SK-N-SH treated with all-trans-retinoic acid at 6 μM for 48 hours (cell line): ENCODE measurements at regions not wholly inside any gene's neighbourhood (a gene's known extent, or its start where the extent isn't known, plus 50 kb on each side); places are given as distances from the start of the nearest gene placed in this dataset.

Source experiments
- ATAC-seq: fragments of 200-7000 bp; cut with Tn5 transposase; 3 replicates; pipeline ENCODE4 v1.9.1; 2020; ENCODE audit warnings: mild to moderate bottlenecking, moderate library complexity
- BACH2 ChIP-seq: fragments of 250-450 bp; sonication (Bioruptor Pico); IDR thresholded peaks from 2 replicates; pipeline ENCODE4 v1.9.0; 2021; ENCODE audit warnings: mild to moderate bottlenecking, borderline replicate concordance
- CREB5 ChIP-seq: fragments of 250-450 bp; sonication (Bioruptor Pico); IDR thresholded peaks from 2 replicates; pipeline ENCODE4 v1.5.1; 2020; ENCODE audit warnings: low read depth, mild to moderate bottlenecking, moderate library complexity
- CSDC2 ChIP-seq: fragments of 250-450 bp; sonication (Bioruptor Pico); IDR thresholded peaks from 2 replicates; pipeline ENCODE4 v1.5.0; 2020; ENCODE audit warnings: mild to moderate bottlenecking, moderate library complexity
- ESRRG ChIP-seq: fragments of 250-450 bp; sonication (Bioruptor Pico); IDR thresholded peaks from 2 replicates; pipeline ENCODE4 v1.6.1; 2021; ENCODE audit warnings: mild to moderate bottlenecking
- GLIS3 ChIP-seq: fragments of 250-450 bp; sonication (Bioruptor Pico); IDR thresholded peaks from 2 replicates; pipeline ENCODE4 v1.5.0; 2020; ENCODE audit warnings: mild to moderate bottlenecking, moderate library complexity
- ISL1 ChIP-seq: fragments of 250-450 bp; sonication (Bioruptor Pico); IDR thresholded peaks from 2 replicates; pipeline ENCODE4 v2.1.2; 2022; ENCODE audit warnings: mild to moderate bottlenecking, moderate library complexity
- OSR1 ChIP-seq: fragments of 250-450 bp; sonication (Bioruptor Pico); IDR thresholded peaks from 2 replicates; pipeline ENCODE4 v1.8.0; 2022; ENCODE audit warnings: moderate library complexity, mild to moderate bottlenecking, inconsistent platforms
- PATZ1 ChIP-seq: fragments of 250-450 bp; sonication (Bioruptor Pico); IDR thresholded peaks from 2 replicates; pipeline ENCODE4 v1.8.0; 2020; ENCODE audit warnings: mild to moderate bottlenecking, moderate library complexity, borderline replicate concordance
- PPARA ChIP-seq: fragments of 250-450 bp; sonication (Bioruptor Pico); IDR thresholded peaks from 2 replicates; pipeline ENCODE4 v1.5.0; 2020; ENCODE audit warnings: mild to moderate bottlenecking, borderline replicate concordance
- RARB ChIP-seq: fragments of 250-450 bp; sonication (Bioruptor Pico); IDR thresholded peaks from 2 replicates; pipeline ENCODE4 v1.8.0; 2021; ENCODE audit warnings: mild to moderate bottlenecking, moderate library complexity
- SNAI2 ChIP-seq: fragments of 250-450 bp; sonication (Bioruptor Pico); IDR thresholded peaks from 2 replicates; pipeline ENCODE4 v1.5.0; 2020; ENCODE audit warnings: mild to moderate bottlenecking, moderate library complexity
- TCF4 ChIP-seq: fragments of 250-450 bp; sonication (Bioruptor Pico); IDR thresholded peaks from 2 replicates; pipeline ENCODE4 v1.8.0; 2021; ENCODE audit warnings: mild to moderate bottlenecking, moderate library complexity, borderline replicate concordance
- TOX ChIP-seq: fragments of 250-450 bp; sonication (Bioruptor Pico); IDR thresholded peaks from 2 replicates; pipeline ENCODE4 v1.8.0; 2021; ENCODE audit warnings: mild to moderate bottlenecking, moderate library complexity, borderline replicate concordance
- ZC3H10 ChIP-seq: fragments of 250-450 bp; sonication (Bioruptor Pico); IDR thresholded peaks from 2 replicates; pipeline ENCODE4 v1.5.1; 2021; ENCODE audit warnings: mild to moderate bottlenecking, moderate library complexity
- ZFP3 ChIP-seq: fragments of 250-450 bp; sonication (Bioruptor Pico); IDR thresholded peaks from 2 replicates; pipeline ENCODE4 v1.5.0; 2020; ENCODE audit warnings: mild to moderate bottlenecking, moderate library complexity
- ZFP30 ChIP-seq: fragments of 450-650 bp; formaldehyde crosslinking; IDR thresholded peaks from 2 replicates; pipeline ENCODE4 v1.5.0; 2022; ENCODE audit warnings: mild to moderate bottlenecking, moderate library complexity
- ZNF565 ChIP-seq: fragments of 450-650 bp; formaldehyde crosslinking; conservative IDR thresholded peaks from 2 replicates; pipeline ENCODE4 v1.5.0; 2020; ENCODE audit warnings: low read depth, mild to moderate bottlenecking, moderate library complexity
- ZNF70 ChIP-seq: fragments of 450-650 bp; formaldehyde crosslinking; IDR thresholded peaks from 2 replicates; pipeline ENCODE4 v1.5.0; 2020; ENCODE audit warnings: mild to moderate bottlenecking, moderate library complexity
- ZNF8 ChIP-seq: fragments of 450-650 bp; formaldehyde crosslinking; IDR thresholded peaks from 2 replicates; pipeline ENCODE4 v1.5.0; 2020; ENCODE audit warnings: mild to moderate bottlenecking, moderate library complexity
- TF ChIP-seq, protein P1 (sequence below): fragments of 250-450 bp; sonication (Bioruptor Pico); IDR thresholded peaks from 2 replicates; pipeline ENCODE4 v1.5.0; 2020; ENCODE audit warnings: mild to moderate bottlenecking, moderate library complexity
- TF ChIP-seq, protein P2 (sequence below): fragments of 250-450 bp; sonication (Bioruptor Pico); IDR thresholded peaks from 2 replicates; pipeline ENCODE4 v1.5.1; 2021; ENCODE audit warnings: mild to moderate bottlenecking, moderate library complexity
- TF ChIP-seq, protein P3 (sequence below): fragments of 250-450 bp; sonication (Bioruptor Pico); IDR thresholded peaks from 2 replicates; pipeline ENCODE4 v1.8.0; 2021; ENCODE audit warnings: low read depth, mild to moderate bottlenecking, moderate library complexity, borderline replicate concordance

DNA sequence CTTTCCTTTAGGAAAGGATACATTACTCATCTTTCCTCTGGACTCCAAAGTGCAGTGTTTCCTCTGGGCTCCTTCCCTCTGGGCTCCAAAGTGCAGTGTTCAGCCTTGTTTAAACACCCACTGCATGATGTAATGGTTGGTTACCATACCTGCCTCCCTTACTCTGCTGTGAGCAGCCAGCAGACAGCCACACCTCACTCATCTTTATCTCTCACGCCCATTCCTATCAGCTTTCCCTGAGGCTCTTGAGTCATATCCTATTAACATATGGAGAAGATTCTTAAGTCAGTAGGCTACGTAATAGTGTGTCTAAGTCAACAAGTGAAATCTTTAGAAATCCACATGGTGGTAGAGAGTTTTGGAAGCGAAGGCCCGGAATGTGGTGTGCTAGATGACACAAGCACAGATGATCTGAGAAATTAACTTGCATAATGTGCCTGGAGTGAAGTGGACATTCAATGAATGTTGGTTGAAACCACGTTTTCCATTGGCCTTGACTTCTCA, 97.2 kb upstream of the CTNNB1 start:
- no peak for ATAC-seq
- no peak for TF ChIP-seq OSR1 (CRISPR knock-in tag)
- TF ChIP-seq ESRRG (CRISPR knock-in tag), result no peak
- TF ChIP-seq ZFP3 (CRISPR knock-in tag), result no peak
- no peak for TF ChIP-seq PPARA (CRISPR knock-in tag)
- no peak for TF ChIP-seq BACH2 (CRISPR knock-in tag)
- TF ChIP-seq GLIS3, result no peak
- no peak for TF ChIP-seq ZC3H10
- TF ChIP-seq, protein P1, sequence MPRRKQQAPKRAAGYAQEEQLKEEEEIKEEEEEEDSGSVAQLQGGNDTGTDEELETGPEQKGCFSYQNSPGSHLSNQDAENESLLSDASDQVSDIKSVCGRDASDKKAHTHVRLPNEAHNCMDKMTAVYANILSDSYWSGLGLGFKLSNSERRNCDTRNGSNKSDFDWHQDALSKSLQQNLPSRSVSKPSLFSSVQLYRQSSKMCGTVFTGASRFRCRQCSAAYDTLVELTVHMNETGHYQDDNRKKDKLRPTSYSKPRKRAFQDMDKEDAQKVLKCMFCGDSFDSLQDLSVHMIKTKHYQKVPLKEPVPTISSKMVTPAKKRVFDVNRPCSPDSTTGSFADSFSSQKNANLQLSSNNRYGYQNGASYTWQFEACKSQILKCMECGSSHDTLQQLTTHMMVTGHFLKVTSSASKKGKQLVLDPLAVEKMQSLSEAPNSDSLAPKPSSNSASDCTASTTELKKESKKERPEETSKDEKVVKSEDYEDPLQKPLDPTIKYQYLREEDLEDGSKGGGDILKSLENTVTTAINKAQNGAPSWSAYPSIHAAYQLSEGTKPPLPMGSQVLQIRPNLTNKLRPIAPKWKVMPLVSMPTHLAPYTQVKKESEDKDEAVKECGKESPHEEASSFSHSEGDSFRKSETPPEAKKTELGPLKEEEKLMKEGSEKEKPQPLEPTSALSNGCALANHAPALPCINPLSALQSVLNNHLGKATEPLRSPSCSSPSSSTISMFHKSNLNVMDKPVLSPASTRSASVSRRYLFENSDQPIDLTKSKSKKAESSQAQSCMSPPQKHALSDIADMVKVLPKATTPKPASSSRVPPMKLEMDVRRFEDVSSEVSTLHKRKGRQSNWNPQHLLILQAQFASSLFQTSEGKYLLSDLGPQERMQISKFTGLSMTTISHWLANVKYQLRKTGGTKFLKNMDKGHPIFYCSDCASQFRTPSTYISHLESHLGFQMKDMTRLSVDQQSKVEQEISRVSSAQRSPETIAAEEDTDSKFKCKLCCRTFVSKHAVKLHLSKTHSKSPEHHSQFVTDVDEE (CRISPR knock-in tag), result no peak
- TF ChIP-seq TOX (CRISPR knock-in tag), result no peak
- no peak for TF ChIP-seq RARB (CRISPR knock-in tag)
- TF ChIP-seq ZNF8 (CRISPR knock-in tag), result no peak
- TF ChIP-seq ISL1 (CRISPR knock-in tag), result no peak
- TF ChIP-seq, protein P2, sequence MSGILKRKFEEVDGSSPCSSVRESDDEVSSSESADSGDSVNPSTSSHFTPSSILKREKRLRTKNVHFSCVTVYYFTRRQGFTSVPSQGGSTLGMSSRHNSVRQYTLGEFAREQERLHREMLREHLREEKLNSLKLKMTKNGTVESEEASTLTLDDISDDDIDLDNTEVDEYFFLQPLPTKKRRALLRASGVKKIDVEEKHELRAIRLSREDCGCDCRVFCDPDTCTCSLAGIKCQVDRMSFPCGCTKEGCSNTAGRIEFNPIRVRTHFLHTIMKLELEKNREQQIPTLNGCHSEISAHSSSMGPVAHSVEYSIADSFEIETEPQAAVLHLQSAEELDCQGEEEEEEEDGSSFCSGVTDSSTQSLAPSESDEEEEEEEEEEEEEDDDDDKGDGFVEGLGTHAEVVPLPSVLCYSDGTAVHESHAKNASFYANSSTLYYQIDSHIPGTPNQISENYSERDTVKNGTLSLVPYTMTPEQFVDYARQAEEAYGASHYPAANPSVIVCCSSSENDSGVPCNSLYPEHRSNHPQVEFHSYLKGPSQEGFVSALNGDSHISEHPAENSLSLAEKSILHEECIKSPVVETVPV (CRISPR knock-in tag), result no peak
- TF ChIP-seq SNAI2 (CRISPR knock-in tag), result no peak
- TF ChIP-seq, protein P3, sequence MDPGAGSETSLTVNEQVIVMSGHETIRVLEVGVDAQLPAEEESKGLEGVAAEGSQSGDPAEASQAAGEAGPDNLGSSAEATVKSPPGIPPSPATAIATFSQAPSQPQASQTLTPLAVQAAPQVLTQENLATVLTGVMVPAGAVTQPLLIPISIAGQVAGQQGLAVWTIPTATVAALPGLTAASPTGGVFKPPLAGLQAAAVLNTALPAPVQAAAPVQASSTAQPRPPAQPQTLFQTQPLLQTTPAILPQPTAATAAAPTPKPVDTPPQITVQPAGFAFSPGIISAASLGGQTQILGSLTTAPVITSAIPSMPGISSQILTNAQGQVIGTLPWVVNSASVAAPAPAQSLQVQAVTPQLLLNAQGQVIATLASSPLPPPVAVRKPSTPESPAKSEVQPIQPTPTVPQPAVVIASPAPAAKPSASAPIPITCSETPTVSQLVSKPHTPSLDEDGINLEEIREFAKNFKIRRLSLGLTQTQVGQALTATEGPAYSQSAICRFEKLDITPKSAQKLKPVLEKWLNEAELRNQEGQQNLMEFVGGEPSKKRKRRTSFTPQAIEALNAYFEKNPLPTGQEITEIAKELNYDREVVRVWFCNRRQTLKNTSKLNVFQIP, result no peak

DNA sequence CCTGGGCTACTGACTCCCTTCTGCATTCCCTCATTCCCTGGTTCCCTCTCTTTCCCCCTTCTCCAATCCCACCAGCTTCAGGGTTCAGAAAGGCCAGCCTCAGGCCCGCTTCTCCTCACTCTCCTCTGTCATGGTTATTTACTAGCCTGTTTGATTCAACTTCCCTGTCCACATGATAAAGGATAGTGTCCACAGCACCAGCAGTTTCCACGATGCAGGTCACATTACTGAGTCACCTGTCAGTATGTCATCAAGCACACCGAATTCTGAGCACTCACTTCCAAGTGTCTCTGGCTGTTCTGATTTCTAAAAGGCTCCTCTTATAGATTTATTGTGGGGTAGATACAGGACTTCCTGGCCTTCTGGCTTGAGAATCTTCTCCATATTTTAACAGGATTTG, 96.6 kb upstream of the CTNNB1 start:
- TF ChIP-seq ZNF8 (CRISPR knock-in tag), result no peak
- TF ChIP-seq ZC3H10, result no peak
- TF ChIP-seq RARB (CRISPR knock-in tag), result no peak
- TF ChIP-seq ZNF70 (CRISPR knock-in tag), result no peak
- TF ChIP-seq, protein P1 (CRISPR knock-in tag), result no peak
- TF ChIP-seq ZFP30, result no peak
- no peak for TF ChIP-seq ISL1 (CRISPR knock-in tag)
- no peak for TF ChIP-seq CSDC2 (CRISPR knock-in tag)
- TF ChIP-seq GLIS3, result no peak
- no peak for TF ChIP-seq BACH2 (CRISPR knock-in tag)
- no peak for TF ChIP-seq TCF4 (CRISPR knock-in tag)
- no peak for TF ChIP-seq PATZ1 (CRISPR knock-in tag)
- no peak for TF ChIP-seq CREB5 (CRISPR knock-in tag)
- no peak for TF ChIP-seq TOX (CRISPR knock-in tag)
- no peak for TF ChIP-seq ESRRG (CRISPR knock-in tag)
- no peak for TF ChIP-seq OSR1 (CRISPR knock-in tag)
- TF ChIP-seq ZFP3 (CRISPR knock-in tag), result no peak
- no peak for TF ChIP-seq ZNF565 (CRISPR knock-in tag)
- no peak for ATAC-seq
